ENCODE measurements at regions not wholly inside any gene's neighbourhood (a gene's known extent, or its start where the extent isn't known, plus 50 kb on each side); places are given as distances from the start of the nearest gene placed in this dataset.

GRCh38 chr4:84243685-84244084, 255.4 kb downstream of the NKX6-1 start:
- no peak overlapping the region for H3K9ac ChIP-seq (ENCODE audit: low read depth in 1 of 2, low read length in 2 of 2)
- DNase-seq (ENCODE audit: low spot score): no peak
- WGBS: 93% methylated on average over 14 of the region's 14 CpGs
- TF ChIP-seq, protein P1, sequence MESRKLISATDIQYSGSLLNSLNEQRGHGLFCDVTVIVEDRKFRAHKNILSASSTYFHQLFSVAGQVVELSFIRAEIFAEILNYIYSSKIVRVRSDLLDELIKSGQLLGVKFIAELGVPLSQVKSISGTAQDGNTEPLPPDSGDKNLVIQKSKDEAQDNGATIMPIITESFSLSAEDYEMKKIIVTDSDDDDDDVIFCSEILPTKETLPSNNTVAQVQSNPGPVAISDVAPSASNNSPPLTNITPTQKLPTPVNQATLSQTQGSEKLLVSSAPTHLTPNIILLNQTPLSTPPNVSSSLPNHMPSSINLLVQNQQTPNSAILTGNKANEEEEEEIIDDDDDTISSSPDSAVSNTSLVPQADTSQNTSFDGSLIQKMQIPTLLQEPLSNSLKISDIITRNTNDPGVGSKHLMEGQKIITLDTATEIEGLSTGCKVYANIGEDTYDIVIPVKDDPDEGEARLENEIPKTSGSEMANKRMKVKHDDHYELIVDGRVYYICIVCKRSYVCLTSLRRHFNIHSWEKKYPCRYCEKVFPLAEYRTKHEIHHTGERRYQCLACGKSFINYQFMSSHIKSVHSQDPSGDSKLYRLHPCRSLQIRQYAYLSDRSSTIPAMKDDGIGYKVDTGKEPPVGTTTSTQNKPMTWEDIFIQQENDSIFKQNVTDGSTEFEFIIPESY (IDR thresholded peaks at IDR 0.05): no peak
- TF ChIP-seq, protein P2, sequence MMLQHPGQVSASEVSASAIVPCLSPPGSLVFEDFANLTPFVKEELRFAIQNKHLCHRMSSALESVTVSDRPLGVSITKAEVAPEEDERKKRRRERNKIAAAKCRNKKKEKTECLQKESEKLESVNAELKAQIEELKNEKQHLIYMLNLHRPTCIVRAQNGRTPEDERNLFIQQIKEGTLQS (IDR thresholded peaks at IDR 0.05): no peak
- no peak for TF ChIP-seq EGR1 (IDR thresholded peaks at IDR 0.05; ENCODE audit: low read depth in 2 of 2)
- TF ChIP-seq YY1 (IDR thresholded peaks at IDR 0.05): no peak
- TF ChIP-seq, protein P3, sequence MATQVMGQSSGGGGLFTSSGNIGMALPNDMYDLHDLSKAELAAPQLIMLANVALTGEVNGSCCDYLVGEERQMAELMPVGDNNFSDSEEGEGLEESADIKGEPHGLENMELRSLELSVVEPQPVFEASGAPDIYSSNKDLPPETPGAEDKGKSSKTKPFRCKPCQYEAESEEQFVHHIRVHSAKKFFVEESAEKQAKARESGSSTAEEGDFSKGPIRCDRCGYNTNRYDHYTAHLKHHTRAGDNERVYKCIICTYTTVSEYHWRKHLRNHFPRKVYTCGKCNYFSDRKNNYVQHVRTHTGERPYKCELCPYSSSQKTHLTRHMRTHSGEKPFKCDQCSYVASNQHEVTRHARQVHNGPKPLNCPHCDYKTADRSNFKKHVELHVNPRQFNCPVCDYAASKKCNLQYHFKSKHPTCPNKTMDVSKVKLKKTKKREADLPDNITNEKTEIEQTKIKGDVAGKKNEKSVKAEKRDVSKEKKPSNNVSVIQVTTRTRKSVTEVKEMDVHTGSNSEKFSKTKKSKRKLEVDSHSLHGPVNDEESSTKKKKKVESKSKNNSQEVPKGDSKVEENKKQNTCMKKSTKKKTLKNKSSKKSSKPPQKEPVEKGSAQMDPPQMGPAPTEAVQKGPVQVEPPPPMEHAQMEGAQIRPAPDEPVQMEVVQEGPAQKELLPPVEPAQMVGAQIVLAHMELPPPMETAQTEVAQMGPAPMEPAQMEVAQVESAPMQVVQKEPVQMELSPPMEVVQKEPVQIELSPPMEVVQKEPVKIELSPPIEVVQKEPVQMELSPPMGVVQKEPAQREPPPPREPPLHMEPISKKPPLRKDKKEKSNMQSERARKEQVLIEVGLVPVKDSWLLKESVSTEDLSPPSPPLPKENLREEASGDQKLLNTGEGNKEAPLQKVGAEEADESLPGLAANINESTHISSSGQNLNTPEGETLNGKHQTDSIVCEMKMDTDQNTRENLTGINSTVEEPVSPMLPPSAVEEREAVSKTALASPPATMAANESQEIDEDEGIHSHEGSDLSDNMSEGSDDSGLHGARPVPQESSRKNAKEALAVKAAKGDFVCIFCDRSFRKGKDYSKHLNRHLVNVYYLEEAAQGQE (IDR thresholded peaks at IDR 0.05): no peak
- TF ChIP-seq TAF1 (conservative IDR thresholded peaks at IDR 0.05): no peak
- H3K27me3 ChIP-seq (ENCODE audit: control insufficient read depth in 4 of 4, insufficient read depth in 4 of 4, low read length in 3 of 4): no peaks in the 10 kb centered on the region
- no peak overlapping the region for H3K27ac ChIP-seq (ENCODE audit: low read depth in 1 of 2, low read length in 2 of 2)
- H3K36me3 ChIP-seq (ENCODE audit: control insufficient read depth in 4 of 4, insufficient read depth in 3 of 4, low read depth in 1 of 4, low read length in 3 of 4): no peaks in the 10 kb centered on the region
- no peak overlapping the region for H3K4me3 ChIP-seq (ENCODE audit: low read depth in 1 of 3, low read length in 3 of 3)
- H3K4me1 ChIP-seq (ENCODE audit: control insufficient read depth in 4 of 4, insufficient read depth in 4 of 4, low read length in 3 of 4): no peaks in the 10 kb centered on the region
- no peaks in the 10 kb centered on the region for H3K9me3 ChIP-seq (ENCODE audit: control insufficient read depth in 4 of 4, low read length in 3 of 4)

GRCh38 chr4:84239278-84239845, 259.7 kb downstream of the NKX6-1 start:
- no peak overlapping the region for H3K9ac ChIP-seq (ENCODE audit: low read depth in 1 of 2, low read length in 2 of 2)
- no peak for DNase-seq (ENCODE audit: low spot score)
- 67% methylated on average over 4 of the region's 4 CpGs for WGBS

GRCh38 chr4:84238247-84239090, 260.6 kb downstream of the NKX6-1 start:
- Histone ChIP-seq H3K27me3 (ENCODE audit: control insufficient read depth in 4 of 4, insufficient read depth in 4 of 4, low read length in 3 of 4) (no peaks in the 10 kb centered on the region), H3K4me3 (ENCODE audit: low read depth in 1 of 3, low read length in 3 of 3) (no peak overlapping the region), H3K9me3 (ENCODE audit: control insufficient read depth in 4 of 4, low read length in 3 of 4) (no peaks in the 10 kb centered on the region), H3K27ac (ENCODE audit: low read depth in 1 of 2, low read length in 2 of 2) (no peak overlapping the region), H3K36me3 (ENCODE audit: control insufficient read depth in 4 of 4, insufficient read depth in 3 of 4, low read depth in 1 of 4, low read length in 3 of 4) (no peaks in the 10 kb centered on the region), H3K4me1 (ENCODE audit: control insufficient read depth in 4 of 4, insufficient read depth in 4 of 4, low read length in 3 of 4) (no peaks in the 10 kb centered on the region), H3K9ac (ENCODE audit: low read depth in 1 of 2, low read length in 2 of 2) (no peak overlapping the region)
- 62% methylated on average over 7 of the region's 7 CpGs for WGBS
- no peak for DNase-seq (ENCODE audit: low spot score)
- TF ChIP-seq, protein P3 (IDR thresholded peaks at IDR 0.05): no peak
- TF ChIP-seq, protein P4, sequence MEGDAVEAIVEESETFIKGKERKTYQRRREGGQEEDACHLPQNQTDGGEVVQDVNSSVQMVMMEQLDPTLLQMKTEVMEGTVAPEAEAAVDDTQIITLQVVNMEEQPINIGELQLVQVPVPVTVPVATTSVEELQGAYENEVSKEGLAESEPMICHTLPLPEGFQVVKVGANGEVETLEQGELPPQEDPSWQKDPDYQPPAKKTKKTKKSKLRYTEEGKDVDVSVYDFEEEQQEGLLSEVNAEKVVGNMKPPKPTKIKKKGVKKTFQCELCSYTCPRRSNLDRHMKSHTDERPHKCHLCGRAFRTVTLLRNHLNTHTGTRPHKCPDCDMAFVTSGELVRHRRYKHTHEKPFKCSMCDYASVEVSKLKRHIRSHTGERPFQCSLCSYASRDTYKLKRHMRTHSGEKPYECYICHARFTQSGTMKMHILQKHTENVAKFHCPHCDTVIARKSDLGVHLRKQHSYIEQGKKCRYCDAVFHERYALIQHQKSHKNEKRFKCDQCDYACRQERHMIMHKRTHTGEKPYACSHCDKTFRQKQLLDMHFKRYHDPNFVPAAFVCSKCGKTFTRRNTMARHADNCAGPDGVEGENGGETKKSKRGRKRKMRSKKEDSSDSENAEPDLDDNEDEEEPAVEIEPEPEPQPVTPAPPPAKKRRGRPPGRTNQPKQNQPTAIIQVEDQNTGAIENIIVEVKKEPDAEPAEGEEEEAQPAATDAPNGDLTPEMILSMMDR (IDR thresholded peaks at IDR 0.05; ENCODE audit: low read depth, low read length, missing input control): no peak
- TF ChIP-seq, protein P1 (IDR thresholded peaks at IDR 0.05): no peak
- TF ChIP-seq RXRA (IDR thresholded peaks at IDR 0.05): no peak
- no peak for TF ChIP-seq NR2F2 (IDR thresholded peaks at IDR 0.05)
- TF ChIP-seq RAD21 (IDR thresholded peaks at IDR 0.05): no peak

More at GRCh38 chr4:84239278-84239845, 259.7 kb downstream of the NKX6-1 start:
- H3K9me3 ChIP-seq (ENCODE audit: control insufficient read depth in 4 of 4, low read length in 3 of 4): no peaks in the 10 kb centered on the region
- H3K27ac ChIP-seq (ENCODE audit: low read depth in 1 of 2, low read length in 2 of 2): no peak overlapping the region
- no peaks in the 10 kb centered on the region for H3K4me1 ChIP-seq (ENCODE audit: control insufficient read depth in 4 of 4, insufficient read depth in 4 of 4, low read length in 3 of 4)
- no peak overlapping the region for H3K4me3 ChIP-seq (ENCODE audit: low read depth in 1 of 3, low read length in 3 of 3)
- no peaks in the 10 kb centered on the region for H3K36me3 ChIP-seq (ENCODE audit: control insufficient read depth in 4 of 4, insufficient read depth in 3 of 4, low read depth in 1 of 4, low read length in 3 of 4)
- no peaks in the 10 kb centered on the region for H3K27me3 ChIP-seq (ENCODE audit: control insufficient read depth in 4 of 4, insufficient read depth in 4 of 4, low read length in 3 of 4)
- TF ChIP-seq EGR1 (IDR thresholded peaks at IDR 0.05; ENCODE audit: low read depth in 2 of 2): no peak
- no peak for TF ChIP-seq YY1 (IDR thresholded peaks at IDR 0.05)
- TF ChIP-seq RXRA (IDR thresholded peaks at IDR 0.05): no peak
- TF ChIP-seq NR2F2 (IDR thresholded peaks at IDR 0.05): no peak
